IMR-90 (cell line): ENCODE measurements at regions not wholly inside any gene's neighbourhood (a gene's known extent, or its start where the extent isn't known, plus 50 kb on each side); places are given as distances from the start of the nearest gene placed in this dataset.

Experiments
- ATAC-seq: fragments of 200-7000 bp; cut with Tn5 transposase; 2 replicates; pipeline ENCODE4 v1.9.1; 2020; ENCODE audit warnings: low read depth, mild to moderate bottlenecking, moderate library complexity
- BruUV-seq: library from RNA; stranded (reverse); fragments of 400-500 nt; replicated peaks from 2 replicates; lab custom pipeline; 2021; lab: Mats Ljungman, UMichigan
- CTCF ChIA-PET: fragments of 300-600 bp; formaldehyde crosslinking; extraction: SDS; loops from one replicate; lab custom pipeline; 2021; ENCODE audit warnings: antibody characterized with exemption; lab: Yijun Ruan, JAX
- POLR2A ChIA-PET: fragments of 300-600 bp; sonication (Branson Sonifier 250); formaldehyde crosslinking; loops from one replicate; lab custom pipeline; 2022; ENCODE audit warnings: antibody characterized with exemption; ENCODE audit not compliant: unreplicated experiment; lab: Charles Lee
- DNase-seq: peaks from one replicate; pipeline ENCODE4 v3.0.0; 2013
- H2AFZ ChIP-seq: replicated peaks from 2 replicates; pipeline ENCODE3; 2013; ENCODE audit warnings: low read length, mild to moderate bottlenecking; ENCODE audit not compliant: poor library complexity
- H2AK5ac ChIP-seq: 2 replicates; pipeline ENCODE4 v1.6.1; 2013; ENCODE audit warnings: low read depth, low read length, inconsistent platforms
- H2AK9ac ChIP-seq: replicated peaks from 2 replicates; pipeline ENCODE3; 2013; ENCODE audit warnings: mild to moderate bottlenecking, low read depth, low read length, moderate library complexity; ENCODE audit not compliant: poor library complexity
- H2BK120ac ChIP-seq: 2 replicates; pipeline ENCODE4 v1.6.1; 2013; ENCODE audit warnings: low read depth, low read length, inconsistent platforms
- H2BK15ac ChIP-seq: 3 replicates; pipeline ENCODE4 v1.6.1; 2013; ENCODE audit warnings: low read depth, low read length, inconsistent platforms
- H2BK20ac ChIP-seq: 2 replicates; pipeline ENCODE4 v1.6.1; 2013; ENCODE audit warnings: low read depth, mild to moderate bottlenecking, inconsistent platforms, low read length, moderate library complexity
- H2BK5ac ChIP-seq: 2 replicates; pipeline ENCODE4 v1.6.1; 2013; ENCODE audit warnings: mild to moderate bottlenecking, low read depth, low read length, inconsistent platforms; ENCODE audit not compliant: poor library complexity, severe bottlenecking
- H3K14ac ChIP-seq: replicated peaks from 2 replicates; pipeline ENCODE4 v1.6.1; 2013; ENCODE audit warnings: low read depth, low read length, inconsistent platforms
- H3K18ac ChIP-seq: 2 replicates; pipeline ENCODE4 v1.6.1; 2013; ENCODE audit warnings: low read depth, low read length, control low read depth
- H3K23ac ChIP-seq: 2 replicates; pipeline ENCODE4 v1.6.1; 2013; ENCODE audit warnings: low read depth, low read length, inconsistent platforms
- H3K27ac ChIP-seq: 2 replicates; pipeline ENCODE4 v1.5.1; 2013; ENCODE audit warnings: mild to moderate bottlenecking, control low read depth, low read length; ENCODE audit not compliant: insufficient read depth
- H3K27me3 ChIP-seq: 2 replicates; pipeline ENCODE4 v1.6.1; 2013; ENCODE audit warnings: low read length; ENCODE audit not compliant: control insufficient read depth, insufficient read depth
- H3K36me3 ChIP-seq: 2 replicates; pipeline ENCODE4 v1.6.1; 2013; ENCODE audit warnings: low read length, mixed read lengths; ENCODE audit not compliant: control insufficient read depth, insufficient read depth
- H3K4ac ChIP-seq: 2 replicates; pipeline ENCODE4 v1.6.1; 2013; ENCODE audit warnings: low read depth, low read length, inconsistent platforms
- H3K4me1 ChIP-seq: 2 replicates; pipeline ENCODE4 v1.6.1; 2013; ENCODE audit warnings: low read length, mixed read lengths; ENCODE audit not compliant: control insufficient read depth, insufficient read depth
- H3K4me2 ChIP-seq: 2 replicates; pipeline ENCODE4 v1.6.1; 2013; ENCODE audit warnings: low read depth, mild to moderate bottlenecking, control low read depth, low read length, moderate library complexity
- H3K4me3 ChIP-seq: 2 replicates; pipeline ENCODE4 v1.5.1; 2013; ENCODE audit warnings: low read depth, mild to moderate bottlenecking, control low read depth, low read length, moderate library complexity; ENCODE audit not compliant: insufficient read depth
- H3K56ac ChIP-seq: 2 replicates; pipeline ENCODE4 v1.6.1; 2013; ENCODE audit warnings: low read length, inconsistent platforms; ENCODE audit not compliant: insufficient read depth; ENCODE audit errors: extremely low read depth
- H3K79me1 ChIP-seq, 2 experiments: 2 replicates each; pipeline ENCODE4 v1.6.1; 2013; ENCODE audit warnings: low read length in 2 of 2, inconsistent platforms in 1 of 2, low read depth in 1 of 2
- H3K9ac ChIP-seq: 2 replicates; pipeline ENCODE4 v1.6.1; 2013; ENCODE audit warnings: low read depth, low read length, control low read depth
- H3K9me1 ChIP-seq: 2 replicates; pipeline ENCODE4 v1.6.1; 2013; ENCODE audit warnings: low read length, inconsistent platforms; ENCODE audit not compliant: insufficient read depth
- H3K9me3 ChIP-seq: 2 replicates; pipeline ENCODE4 v1.6.1; 2013; ENCODE audit warnings: low read length; ENCODE audit not compliant: control insufficient read depth, insufficient read depth
- H4K20me1 ChIP-seq: 2 replicates; pipeline ENCODE4 v1.6.1; 2013; ENCODE audit warnings: low read length, inconsistent platforms; ENCODE audit not compliant: insufficient read depth
- H4K5ac ChIP-seq: 2 replicates; pipeline ENCODE4 v1.6.1; 2013; ENCODE audit warnings: mild to moderate bottlenecking, low read depth, low read length, control low read depth
- H4K8ac ChIP-seq, 2 experiments: 2 replicates each; pipeline ENCODE4 v1.6.1; 2013; ENCODE audit warnings: low read depth in 2 of 2, low read length in 2 of 2, control low read depth in 1 of 2, inconsistent platforms in 1 of 2
- H4K91ac ChIP-seq: 2 replicates; pipeline ENCODE4 v1.6.1; 2013; ENCODE audit warnings: low read depth, low read length, inconsistent platforms; ENCODE audit not compliant: insufficient read depth
- BHLHE40 ChIP-seq: fragments of 150-350 bp; IDR thresholded peaks from 2 replicates; pipeline ENCODE4 v1.6.1; 2016; ENCODE audit warnings: mild to moderate bottlenecking, low read depth, low read length
- CEBPB ChIP-seq: IDR thresholded peaks from 2 replicates; pipeline ENCODE4 v1.6.1; 2012; ENCODE audit warnings: low read depth, low read length, improper control_type of control experiment
- CHD1 ChIP-seq: IDR thresholded peaks from 2 replicates; pipeline ENCODE4 v1.6.1; 2012; ENCODE audit warnings: low read depth, low read length, improper control_type of control experiment
- FOS ChIP-seq: fragments of 150-350 bp; IDR thresholded peaks from 2 replicates; pipeline ENCODE4 v1.6.1; 2016; ENCODE audit warnings: low read depth, low read length
- MAFK ChIP-seq: IDR thresholded peaks from 2 replicates; pipeline ENCODE4 v1.6.1; 2012; ENCODE audit warnings: low read depth, low read length, improper control_type of control experiment
- MAZ ChIP-seq: IDR thresholded peaks from 2 replicates; pipeline ENCODE4 v1.6.1; 2012; ENCODE audit warnings: low read depth, mild to moderate bottlenecking, low read length, improper control_type of control experiment, moderate library complexity, borderline replicate concordance
- MXI1 ChIP-seq: IDR thresholded peaks from 2 replicates; pipeline ENCODE4 v1.6.1; 2012; ENCODE audit warnings: low read depth, mild to moderate bottlenecking, low read length, moderate library complexity, borderline replicate concordance
- NFE2L2 ChIP-seq: fragments of 150-350 bp; IDR thresholded peaks from 2 replicates; pipeline ENCODE4 v1.6.1; 2016; ENCODE audit warnings: low read depth, mild to moderate bottlenecking, low read length
- POLR2A ChIP-seq: IDR thresholded peaks from 2 replicates; pipeline ENCODE4 v1.6.1; 2012; ENCODE audit warnings: mild to moderate bottlenecking, low read depth, low read length
- RAD21 ChIP-seq: IDR thresholded peaks from 2 replicates; pipeline ENCODE4 v1.6.1; 2012; ENCODE audit warnings: low read length, improper control_type of control experiment
- RCOR1 ChIP-seq: IDR thresholded peaks from 2 replicates; pipeline ENCODE4 v1.6.1; 2012; ENCODE audit warnings: mild to moderate bottlenecking, low read length, improper control_type of control experiment; ENCODE audit not compliant: insufficient replicate concordance
- RFX5 ChIP-seq: IDR thresholded peaks from 2 replicates; pipeline ENCODE4 v1.8.0; 2012; ENCODE audit warnings: low read depth, mild to moderate bottlenecking, low read length, moderate library complexity
- SMC3 ChIP-seq: fragments of 150-350 bp; IDR thresholded peaks from 2 replicates; pipeline ENCODE4 v1.6.1; 2016; ENCODE audit warnings: low read depth, mild to moderate bottlenecking, antibody characterized with exemption, low read length, moderate library complexity
- WGBS, 2 experiments: methylation state at CpG; one replicate each; pipeline versions ENCODE4 v1.1.5 to v1.1.7; 2013; ENCODE audit warnings: missing lambda C conversion rate in 2 of 2; ENCODE audit not compliant: insufficient read length in 1 of 2; ENCODE audit errors: extremely low coverage in 2 of 2; 5-methylcytosine and 5-hydroxymethylcytosine counted together
- dilution Hi-C: fragments of 300-500 bp; cut with HindIII; formaldehyde crosslinking; loops from one replicate; pipeline ENCODE4 v1.14.3; 2018; ENCODE audit warnings: low sequenced_read_pairs; ENCODE audit not compliant: unreplicated experiment
- in situ Hi-C: fragments of 300-500 bp; cut with MboI; formaldehyde crosslinking; loops from 3 replicates; pipeline ENCODE4 v1.14.3; 2019; ENCODE audit warnings: low sequenced_read_pairs, inconsistent platforms, mixed read lengths
- intact Hi-C: fragments of 100-400 bp; cut with micrococcal nuclease; formaldehyde crosslinking; loops from 2 replicates; pipeline ENCODE4 v1.10.0; 2022
- TF ChIP-seq, protein P1 (sequence below): conservative IDR thresholded peaks from 2 replicates; pipeline ENCODE4 v1.5.1; 2012; ENCODE audit warnings: mild to moderate bottlenecking, low read depth, low read length, improper control_type of control experiment
- TF ChIP-seq, protein P2 (sequence below): fragments of 150-350 bp; IDR thresholded peaks from 2 replicates; pipeline ENCODE4 v1.6.1; 2017; ENCODE audit warnings: mild to moderate bottlenecking, antibody characterized with exemption, low read length, low read depth
- TF ChIP-seq, protein P3 (sequence below): fragments of 150-350 bp; IDR thresholded peaks from 2 replicates; pipeline ENCODE4 v1.6.1; 2016; ENCODE audit warnings: low read depth, mild to moderate bottlenecking, low read length, moderate library complexity, borderline replicate concordance

DNA sequence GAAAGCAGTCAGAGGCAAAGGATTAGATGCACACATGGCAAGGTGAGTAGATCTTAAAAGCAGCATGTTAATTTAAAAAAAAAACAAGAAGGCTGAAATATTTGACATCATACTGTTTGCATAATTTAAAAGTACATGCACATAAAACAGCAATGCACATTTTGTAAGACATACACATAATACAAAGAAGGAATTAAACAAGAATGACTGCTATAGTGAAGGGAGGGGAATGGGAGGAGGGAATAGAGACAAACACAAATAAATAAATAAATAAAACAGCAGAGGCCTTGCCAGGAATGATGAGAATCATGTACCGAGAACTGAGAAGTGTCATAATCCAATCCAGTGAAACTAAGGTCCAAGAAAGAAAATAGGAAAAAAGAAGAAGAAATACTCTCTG lies 486.2 kb upstream of the API5 start:
- no peak overlapping the region for H2BK120ac ChIP-seq
- POLR2A ChIA-PET = no interaction called here
- intact Hi-C loops = no loop called here
- H2BK20ac ChIP-seq = no peak overlapping the region
- no peaks in the 10 kb centered on the region for H3K79me1 ChIP-seq
- no peak overlapping the region for H3K18ac ChIP-seq
- H3K9me3 ChIP-seq = peaks cover 7% of the 10 kb centered on the region; the same call in 1 of the 2 replicates
- dilution Hi-C loops = no loop called here
- no peak for DNase-seq
- H4K20me1 ChIP-seq = no peaks in the 10 kb centered on the region
- H2AFZ ChIP-seq = no peak overlapping the region
- no peak overlapping the region for H2AK9ac ChIP-seq
- no TSS peak for BruUV-seq
- H3K9ac ChIP-seq = no peak overlapping the region
- H3K14ac ChIP-seq = no peak overlapping the region
- H2BK15ac ChIP-seq = no peak overlapping the region
- no peak overlapping the region for H3K23ac ChIP-seq
- no CpG with 5 or more reads among the region's 1 CpG for whole genome bisulfite sequencing, 2 experiments
- H4K5ac ChIP-seq = no peak overlapping the region
- no peak overlapping the region for H3K56ac ChIP-seq
- no peak overlapping the region for H4K91ac ChIP-seq
- H3K27ac ChIP-seq = no peak overlapping the region
- no peak overlapping the region for H2AK5ac ChIP-seq
- H2BK5ac ChIP-seq = no peak overlapping the region
- no peaks in the 10 kb centered on the region for H3K9me1 ChIP-seq
- no peak overlapping the region for H3K4me2 ChIP-seq
- no peaks in the 10 kb centered on the region for H3K4me1 ChIP-seq
- CTCF ChIA-PET = no interaction called here
- no peaks in the 10 kb centered on the region for H3K27me3 ChIP-seq
- TF ChIP-seq SMC3 (no peak), MAZ (no peak), MAFK (no peak), BHLHE40 (no peak), RCOR1 (no peak), NFE2L2 (no peak), CEBPB (no peak), MXI1 (no peak), FOS (no peak), RAD21 (no peak), RFX5 (no peak), POLR2A (no peak), CHD1 (no peak)
- TF ChIP-seq, protein P1, sequence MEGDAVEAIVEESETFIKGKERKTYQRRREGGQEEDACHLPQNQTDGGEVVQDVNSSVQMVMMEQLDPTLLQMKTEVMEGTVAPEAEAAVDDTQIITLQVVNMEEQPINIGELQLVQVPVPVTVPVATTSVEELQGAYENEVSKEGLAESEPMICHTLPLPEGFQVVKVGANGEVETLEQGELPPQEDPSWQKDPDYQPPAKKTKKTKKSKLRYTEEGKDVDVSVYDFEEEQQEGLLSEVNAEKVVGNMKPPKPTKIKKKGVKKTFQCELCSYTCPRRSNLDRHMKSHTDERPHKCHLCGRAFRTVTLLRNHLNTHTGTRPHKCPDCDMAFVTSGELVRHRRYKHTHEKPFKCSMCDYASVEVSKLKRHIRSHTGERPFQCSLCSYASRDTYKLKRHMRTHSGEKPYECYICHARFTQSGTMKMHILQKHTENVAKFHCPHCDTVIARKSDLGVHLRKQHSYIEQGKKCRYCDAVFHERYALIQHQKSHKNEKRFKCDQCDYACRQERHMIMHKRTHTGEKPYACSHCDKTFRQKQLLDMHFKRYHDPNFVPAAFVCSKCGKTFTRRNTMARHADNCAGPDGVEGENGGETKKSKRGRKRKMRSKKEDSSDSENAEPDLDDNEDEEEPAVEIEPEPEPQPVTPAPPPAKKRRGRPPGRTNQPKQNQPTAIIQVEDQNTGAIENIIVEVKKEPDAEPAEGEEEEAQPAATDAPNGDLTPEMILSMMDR = no peak
- TF ChIP-seq, protein P2, sequence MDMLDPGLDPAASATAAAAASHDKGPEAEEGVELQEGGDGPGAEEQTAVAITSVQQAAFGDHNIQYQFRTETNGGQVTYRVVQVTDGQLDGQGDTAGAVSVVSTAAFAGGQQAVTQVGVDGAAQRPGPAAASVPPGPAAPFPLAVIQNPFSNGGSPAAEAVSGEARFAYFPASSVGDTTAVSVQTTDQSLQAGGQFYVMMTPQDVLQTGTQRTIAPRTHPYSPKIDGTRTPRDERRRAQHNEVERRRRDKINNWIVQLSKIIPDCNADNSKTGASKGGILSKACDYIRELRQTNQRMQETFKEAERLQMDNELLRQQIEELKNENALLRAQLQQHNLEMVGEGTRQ = no peak
- TF ChIP-seq, protein P3, sequence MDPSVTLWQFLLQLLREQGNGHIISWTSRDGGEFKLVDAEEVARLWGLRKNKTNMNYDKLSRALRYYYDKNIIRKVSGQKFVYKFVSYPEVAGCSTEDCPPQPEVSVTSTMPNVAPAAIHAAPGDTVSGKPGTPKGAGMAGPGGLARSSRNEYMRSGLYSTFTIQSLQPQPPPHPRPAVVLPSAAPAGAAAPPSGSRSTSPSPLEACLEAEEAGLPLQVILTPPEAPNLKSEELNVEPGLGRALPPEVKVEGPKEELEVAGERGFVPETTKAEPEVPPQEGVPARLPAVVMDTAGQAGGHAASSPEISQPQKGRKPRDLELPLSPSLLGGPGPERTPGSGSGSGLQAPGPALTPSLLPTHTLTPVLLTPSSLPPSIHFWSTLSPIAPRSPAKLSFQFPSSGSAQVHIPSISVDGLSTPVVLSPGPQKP = no peak
- no peak overlapping the region for H4K8ac ChIP-seq
- H3K4me3 ChIP-seq = no peak overlapping the region
- H3K4ac ChIP-seq = no peak overlapping the region
- in situ Hi-C loops = no loop called here
- no peaks in the 10 kb centered on the region for H3K36me3 ChIP-seq
- no peak for ATAC-seq
